Type B pancreatic cell (in vitro differentiated cells): ENCODE measurements at regions not wholly inside any gene's neighbourhood (a gene's known extent, or its start where the extent isn't known, plus 50 kb on each side); places are given as distances from the start of the nearest gene placed in this dataset.

Experiments used
- DNase-seq: peaks from one replicate; pipeline ENCODE4 v3.0.0; 2021; ENCODE audit warnings: mixed read lengths; ENCODE audit not compliant: unreplicated experiment; ENCODE audit errors: extremely low spot score
- H3K27ac Mint-ChIP-seq: 2 replicates; pipeline ENCODE4 v1.8.0; 2021; ENCODE audit warnings: mild to moderate bottlenecking, mixed read lengths
- H3K27me3 Mint-ChIP-seq: 2 replicates; pipeline ENCODE4 v1.8.0; 2021; ENCODE audit warnings: mixed read lengths
- H3K36me3 Mint-ChIP-seq: 2 replicates; pipeline ENCODE4 v1.8.0; 2021; ENCODE audit warnings: mixed read lengths
- H3K4me1 Mint-ChIP-seq: one replicate; pipeline ENCODE4 v1.8.0; 2021; ENCODE audit warnings: mixed read lengths; ENCODE audit not compliant: unreplicated experiment
- H3K4me3 Mint-ChIP-seq: 2 replicates; pipeline ENCODE4 v1.8.0; 2021; ENCODE audit warnings: mild to moderate bottlenecking, mixed read lengths
- H3K9me3 Mint-ChIP-seq: 2 replicates; pipeline ENCODE4 v1.8.0; 2021; ENCODE audit warnings: mixed read lengths
- TF ChIP-seq, protein P1 (sequence below): fragments of 200-600 bp; sonication (generic); conservative IDR thresholded peaks from 2 replicates; pipeline ENCODE4 v1.5.0; 2021; ENCODE audit warnings: antibody characterized with exemption, mild to moderate bottlenecking

DNA sequence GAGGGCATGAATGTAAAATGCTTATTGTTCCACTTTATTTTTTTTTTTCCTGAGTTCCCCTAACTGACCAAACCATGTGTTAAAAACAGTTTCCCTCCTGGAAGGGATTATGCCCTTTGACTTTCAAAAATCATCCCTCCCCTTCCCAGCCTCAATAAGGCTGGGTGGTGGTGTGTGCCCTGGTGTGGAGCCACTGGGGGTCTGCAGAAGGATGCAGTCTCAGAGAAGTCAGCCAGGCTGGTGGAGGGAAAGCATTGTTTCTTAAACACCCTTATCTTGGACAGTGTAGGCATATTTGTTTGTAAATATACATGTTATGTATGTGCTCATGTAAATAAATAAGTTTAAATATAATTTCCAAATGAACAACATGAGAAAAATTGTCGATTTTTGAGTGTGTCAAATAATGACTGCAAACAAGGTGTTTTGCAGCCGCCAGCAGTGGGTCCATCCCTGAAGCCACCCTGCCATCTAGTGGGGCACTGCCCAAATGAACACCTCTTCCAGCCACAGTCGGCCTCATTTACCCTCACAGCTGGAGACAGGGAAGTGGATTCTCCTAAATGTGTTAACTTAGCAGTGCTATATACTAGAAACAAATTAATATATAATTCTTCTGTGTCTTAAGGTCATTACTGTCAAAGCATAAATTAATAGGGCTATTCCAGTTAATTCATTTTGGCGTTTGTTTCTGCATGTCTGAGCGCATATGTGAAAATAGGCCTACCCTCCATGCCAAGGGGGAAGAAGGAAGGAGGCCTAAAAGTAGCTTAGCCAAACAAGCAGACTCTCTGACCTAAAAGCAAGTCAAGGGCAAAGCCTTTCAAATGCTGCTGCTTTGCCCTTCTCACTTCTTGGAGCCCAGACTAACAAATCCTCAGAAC is 209.6 kb upstream of the PIK3C3 start:
- no peaks in the 10 kb centered on the region for H3K36me3 Mint-ChIP-seq
- H3K27ac Mint-ChIP-seq: no peak overlapping the region
- H3K4me1 Mint-ChIP-seq: peaks cover 13% of the 10 kb centered on the region
- no peaks in the 10 kb centered on the region for H3K27me3 Mint-ChIP-seq
- TF ChIP-seq, protein P1, sequence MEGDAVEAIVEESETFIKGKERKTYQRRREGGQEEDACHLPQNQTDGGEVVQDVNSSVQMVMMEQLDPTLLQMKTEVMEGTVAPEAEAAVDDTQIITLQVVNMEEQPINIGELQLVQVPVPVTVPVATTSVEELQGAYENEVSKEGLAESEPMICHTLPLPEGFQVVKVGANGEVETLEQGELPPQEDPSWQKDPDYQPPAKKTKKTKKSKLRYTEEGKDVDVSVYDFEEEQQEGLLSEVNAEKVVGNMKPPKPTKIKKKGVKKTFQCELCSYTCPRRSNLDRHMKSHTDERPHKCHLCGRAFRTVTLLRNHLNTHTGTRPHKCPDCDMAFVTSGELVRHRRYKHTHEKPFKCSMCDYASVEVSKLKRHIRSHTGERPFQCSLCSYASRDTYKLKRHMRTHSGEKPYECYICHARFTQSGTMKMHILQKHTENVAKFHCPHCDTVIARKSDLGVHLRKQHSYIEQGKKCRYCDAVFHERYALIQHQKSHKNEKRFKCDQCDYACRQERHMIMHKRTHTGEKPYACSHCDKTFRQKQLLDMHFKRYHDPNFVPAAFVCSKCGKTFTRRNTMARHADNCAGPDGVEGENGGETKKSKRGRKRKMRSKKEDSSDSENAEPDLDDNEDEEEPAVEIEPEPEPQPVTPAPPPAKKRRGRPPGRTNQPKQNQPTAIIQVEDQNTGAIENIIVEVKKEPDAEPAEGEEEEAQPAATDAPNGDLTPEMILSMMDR: peak; percentile 92
- no peak overlapping the region for H3K4me3 Mint-ChIP-seq
- H3K9me3 Mint-ChIP-seq: no peaks in the 10 kb centered on the region
- DNase-seq: peak; percentile 72

DNA sequence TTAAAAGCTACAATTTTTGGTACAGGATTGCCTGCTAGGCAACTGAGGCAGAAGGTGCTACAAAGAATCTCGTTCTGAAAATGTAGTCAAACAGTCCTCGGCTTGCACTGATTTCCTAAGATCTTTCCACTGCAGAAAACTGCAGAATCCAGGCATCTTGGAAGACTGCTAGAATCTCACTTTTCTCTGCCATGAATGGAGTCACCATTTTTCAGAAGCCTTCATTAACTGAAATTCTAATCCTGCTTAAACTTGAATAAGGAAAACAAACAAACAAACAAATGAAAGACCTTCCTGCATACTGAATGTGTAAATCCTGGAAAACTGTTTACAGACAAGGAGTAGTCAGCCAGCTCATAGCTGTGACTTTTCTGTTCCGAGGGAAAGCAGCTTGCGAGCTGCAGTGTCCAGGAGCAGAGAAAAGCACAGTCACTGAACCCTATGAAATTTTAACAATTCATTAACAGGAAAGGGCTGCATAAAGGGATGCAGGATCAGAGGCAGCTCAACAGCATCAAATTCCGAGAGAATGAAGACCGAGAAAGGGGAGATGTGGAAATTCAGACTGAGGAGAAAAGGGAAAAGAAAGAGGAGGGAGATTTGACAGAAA is 210.5 kb upstream of the PIK3C3 start:
- Mint-ChIP-seq H3K4me3 (peak overlapping the region; percentile 18), H3K9me3 (no peaks in the 10 kb centered on the region), H3K27ac (no peak overlapping the region)

DNA sequence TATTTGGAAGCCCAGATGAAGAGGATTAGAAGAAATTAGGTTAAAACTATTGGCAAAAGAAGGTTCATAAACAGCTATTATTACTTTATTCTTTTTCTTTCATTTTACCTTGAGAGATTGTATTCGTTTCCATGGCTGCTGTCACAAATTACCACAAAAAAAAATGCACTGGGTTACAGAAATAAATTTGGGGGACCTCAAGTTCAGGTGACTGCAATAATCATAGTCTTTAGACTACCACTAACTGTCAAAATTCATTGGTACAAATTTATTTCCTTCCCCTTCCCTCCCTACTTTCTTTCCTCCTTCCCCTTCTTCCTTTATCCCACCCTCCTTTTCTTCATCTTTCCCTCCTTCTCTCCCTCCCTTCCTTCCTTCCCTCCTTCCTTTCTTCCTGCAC is 217.8 kb upstream of the PIK3C3 start:
- H3K27ac Mint-ChIP-seq: no peak overlapping the region
- peaks cover 3% of the 10 kb centered on the region for H3K4me1 Mint-ChIP-seq
- TF ChIP-seq, protein P1: no peak
- H3K27me3 Mint-ChIP-seq: no peaks in the 10 kb centered on the region
- no peaks in the 10 kb centered on the region for H3K36me3 Mint-ChIP-seq
- no peak for DNase-seq
- no peaks in the 10 kb centered on the region for H3K9me3 Mint-ChIP-seq
- no peak overlapping the region for H3K4me3 Mint-ChIP-seq

More for the DNA sequence above, 210.5 kb upstream of the PIK3C3 start:
- no peaks in the 10 kb centered on the region for H3K27me3 Mint-ChIP-seq
- TF ChIP-seq, protein P1: no peak
- peaks cover 13% of the 10 kb centered on the region for H3K4me1 Mint-ChIP-seq
- DNase-seq: no peak
- no peaks in the 10 kb centered on the region for H3K36me3 Mint-ChIP-seq

DNA sequence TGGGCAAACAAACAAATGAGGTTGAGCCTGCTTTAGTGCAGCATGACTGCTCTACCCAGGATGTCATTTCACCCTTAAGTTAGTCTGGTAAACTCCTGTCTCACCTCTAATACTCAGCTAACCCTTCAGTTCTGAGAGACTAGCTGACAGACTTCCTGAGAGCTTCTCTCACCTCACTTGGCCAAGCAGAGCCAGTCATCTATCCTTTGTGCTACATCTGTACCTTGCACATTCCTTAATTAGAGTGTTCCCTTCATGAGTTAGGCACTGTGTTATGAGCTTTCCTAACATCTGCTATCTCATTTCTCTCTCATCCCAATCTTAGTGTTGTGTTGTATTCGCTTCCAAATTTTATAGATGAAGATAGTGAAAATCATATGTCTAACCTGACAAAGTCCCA is 220.1 kb upstream of the PIK3C3 start:
- Mint-ChIP-seq H3K4me3 (no peak overlapping the region), H3K36me3 (no peaks in the 10 kb centered on the region), H3K27ac (no peak overlapping the region), H3K4me1 (peaks cover 3% of the 10 kb centered on the region), H3K9me3 (no peaks in the 10 kb centered on the region), H3K27me3 (no peaks in the 10 kb centered on the region)
- TF ChIP-seq, protein P1: no peak
- no peak for DNase-seq

DNA sequence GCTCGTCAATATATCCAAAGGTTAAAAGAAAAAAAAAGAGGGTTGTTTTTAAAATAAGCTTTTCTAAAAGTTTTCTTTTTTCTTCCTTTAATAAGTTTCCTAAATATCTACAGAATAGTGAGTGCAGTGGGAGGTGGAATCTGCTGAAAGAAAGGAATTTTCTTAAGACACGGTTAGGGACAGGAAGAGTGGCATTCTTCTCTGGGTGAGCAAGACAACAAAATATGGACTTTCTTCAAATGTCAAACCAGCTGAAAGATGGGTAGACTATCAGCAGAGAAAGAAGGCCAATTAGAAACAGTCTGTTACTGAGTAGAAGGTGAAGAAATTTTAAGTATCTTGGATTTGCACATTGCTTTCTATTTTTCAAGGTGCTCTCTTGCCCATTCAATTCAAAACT is 222.7 kb upstream of the PIK3C3 start:
- Mint-ChIP-seq H3K4me1 (peaks cover 3% of the 10 kb centered on the region), H3K9me3 (no peaks in the 10 kb centered on the region), H3K36me3 (no peaks in the 10 kb centered on the region), H3K27me3 (no peaks in the 10 kb centered on the region), H3K4me3 (no peak overlapping the region), H3K27ac (no peak overlapping the region)
- TF ChIP-seq, protein P1: no peak
- DNase-seq: no peak
